SK-N-SH (cell line): ENCODE measurements at regions not wholly inside any gene's neighbourhood (a gene's known extent, or its start where the extent isn't known, plus 50 kb on each side); places are given as distances from the start of the nearest gene placed in this dataset.

ENCODE experiments used
- CTCF ChIA-PET: fragments of 300-600, 350-600 bp; formaldehyde crosslinking; extraction: SDS; loops from one replicate; lab custom pipeline; 2021; lab: Yijun Ruan, JAX
- POLR2A ChIA-PET: fragments of 350-600 bp; sonication (Branson Sonifier 250); formaldehyde crosslinking; extraction: SDS; loops from one replicate; lab custom pipeline; 2020; ENCODE audit warnings: antibody characterized with exemption, inconsistent platforms; lab: Yijun Ruan, JAX
- DNase-seq: peaks from one replicate; pipeline ENCODE4 v3.0.0; 2012
- H2AFZ ChIP-seq: fragments of 200-600 bp; sonication (generic); 2 replicates; pipeline ENCODE4 v1.8.1; 2016; ENCODE audit warnings: antibody characterized with exemption, mild to moderate bottlenecking, low read depth
- H3F3A ChIP-seq: fragments of 200-600 bp; sonication (generic); replicated peaks from 2 replicates; pipeline ENCODE3; 2016; ENCODE audit warnings: antibody characterized with exemption, mild to moderate bottlenecking; ENCODE audit not compliant: insufficient read depth
- H3K27ac ChIP-seq, 2 experiments: fragments of 200-500 bp in 1 of 2; fragments of 200-600 bp in 1 of 2; sonication (Bioruptor generic) in 1 of 2; sonication (generic), shearing (Covaris generic) in 1 of 2; 2 replicates each; pipeline versions ENCODE4 v1.5.1 to v1.6.1; 2014 to 2016; ENCODE audit warnings: low read depth in 2 of 2, inconsistent platforms in 1 of 2, low read length in 1 of 2, mild to moderate bottlenecking in 1 of 2, mixed read lengths in 1 of 2
- H3K27me3 ChIP-seq: fragments of 200-600 bp; sonication (generic), shearing (Covaris generic); 2 replicates; pipeline ENCODE4 v1.6.1; 2016; ENCODE audit warnings: mixed run types; ENCODE audit not compliant: insufficient read depth
- H3K36me3 ChIP-seq, 2 experiments: fragments of 200-500 bp in 1 of 2; fragments of 200-600 bp in 1 of 2; sonication (Bioruptor generic) in 1 of 2; sonication (generic) in 1 of 2; replicated peaks in 1 of 2; 2 replicates each; pipeline versions ENCODE3 to v1.5.1; 2014 to 2016; ENCODE audit warnings: low read length in 1 of 2, mild to moderate bottlenecking in 1 of 2; ENCODE audit not compliant: insufficient read depth in 2 of 2, control insufficient read depth in 1 of 2
- H3K4me1 ChIP-seq, 2 experiments: fragments of 200-500 bp in 1 of 2; fragments of 200-600 bp in 1 of 2; sonication (Bioruptor generic) in 1 of 2; sonication (generic), shearing (Covaris generic) in 1 of 2; 2 replicates each; pipeline versions ENCODE4 v1.5.1 to v1.6.1; 2014 to 2016; ENCODE audit warnings: low read depth in 1 of 2, low read length in 1 of 2, mixed run types in 1 of 2; ENCODE audit not compliant: insufficient read depth in 2 of 2, control insufficient read depth in 1 of 2
- H3K4me2 ChIP-seq: fragments of 200-600 bp; sonication (generic), shearing (Covaris generic); 2 replicates; pipeline ENCODE4 v1.6.1; 2017; ENCODE audit warnings: mixed run types
- H3K4me3 ChIP-seq, 2 experiments: fragments of 200-500 bp in 1 of 2; fragments of 200-600 bp in 1 of 2; sonication (Bioruptor generic) in 1 of 2; sonication (generic), shearing (Covaris generic) in 1 of 2; 2 replicates each; pipeline versions ENCODE4 v1.5.1 to v1.8.1; 2014 to 2016; ENCODE audit warnings: low read depth in 2 of 2, inconsistent platforms in 1 of 2, low read length in 1 of 2, mild to moderate bottlenecking in 1 of 2, mixed read lengths in 1 of 2, moderate library complexity in 1 of 2
- H3K79me2 ChIP-seq: fragments of 200-600 bp; sonication (generic); 2 replicates; pipeline ENCODE4 v1.8.1; 2017; ENCODE audit warnings: mild to moderate bottlenecking; ENCODE audit not compliant: insufficient read depth
- H3K9ac ChIP-seq: fragments of 200-600 bp; sonication (generic); 2 replicates; pipeline ENCODE4 v1.6.1; 2017; ENCODE audit warnings: mixed run types
- H3K9me2 ChIP-seq: fragments of 200-600 bp; sonication (generic); 2 replicates; pipeline ENCODE4 v1.6.1; 2017; ENCODE audit warnings: mixed run types
- H3K9me3 ChIP-seq: fragments of 200-600 bp; sonication (generic); 2 replicates; pipeline ENCODE4 v1.6.1; 2017; ENCODE audit warnings: mixed run types, mild to moderate bottlenecking, moderate library complexity
- H4K20me1 ChIP-seq: fragments of 200-600 bp; sonication (generic); 2 replicates; pipeline ENCODE4 v1.6.1; 2017; ENCODE audit warnings: mild to moderate bottlenecking, mixed run types; ENCODE audit not compliant: insufficient read depth
- CHD2 ChIP-seq: fragments of 150-350 bp; IDR thresholded peaks from 2 replicates; pipeline ENCODE4 v1.6.1; 2018; ENCODE audit warnings: low read length; ENCODE audit not compliant: partially characterized antibody
- ELF1 ChIP-seq: IDR thresholded peaks from 2 replicates; pipeline ENCODE4 v1.4.0; 2012
- EP300 ChIP-seq, 2 experiments: IDR thresholded peaks; 2 replicates each; pipeline versions ENCODE4 v1.4.0 to v1.6.1; 2012; ENCODE audit warnings: borderline replicate concordance in 1 of 2, low read depth in 1 of 2, low read length in 1 of 2
- EZH2phosphoT487 ChIP-seq: fragments of 200-600 bp; sonication (generic); IDR thresholded peaks from 2 replicates; pipeline ENCODE4 v1.6.1; 2017; ENCODE audit warnings: low read depth, mixed run types, mild to moderate bottlenecking, antibody characterized with exemption, moderate library complexity, borderline replicate concordance
- FOSL2 ChIP-seq: IDR thresholded peaks from 2 replicates; pipeline ENCODE4 v1.4.0; 2012; ENCODE audit warnings: low read depth, mild to moderate bottlenecking, moderate library complexity, borderline replicate concordance
- GABPA ChIP-seq: IDR thresholded peaks from 2 replicates; pipeline ENCODE4 v1.4.0; 2012; ENCODE audit warnings: low read depth, mild to moderate bottlenecking
- JUND ChIP-seq: IDR thresholded peaks from 2 replicates; pipeline ENCODE4 v1.4.0; 2012
- MXI1 ChIP-seq: IDR thresholded peaks from 2 replicates; pipeline ENCODE4 v1.6.1; 2012; ENCODE audit warnings: mild to moderate bottlenecking, low read depth, low read length, improper control_type of control experiment
- NRF1 ChIP-seq: IDR thresholded peaks from 2 replicates; pipeline ENCODE4 v1.6.1; 2012; ENCODE audit warnings: low read depth, mild to moderate bottlenecking, low read length
- RAD21 ChIP-seq: IDR thresholded peaks from 2 replicates; pipeline ENCODE4 v1.6.1; 2012; ENCODE audit warnings: mild to moderate bottlenecking, low read length
- RCOR1 ChIP-seq: fragments of 150-350 bp; IDR thresholded peaks from 2 replicates; pipeline ENCODE4 v1.6.1; 2017; ENCODE audit warnings: antibody characterized with exemption, low read length
- RFX5 ChIP-seq: IDR thresholded peaks from 2 replicates; pipeline ENCODE4 v1.6.1; 2012; ENCODE audit warnings: mild to moderate bottlenecking, improper control_type of control experiment, low read length
- SIN3A ChIP-seq: IDR thresholded peaks from 2 replicates; pipeline ENCODE4 v1.6.1; 2012; ENCODE audit warnings: low read depth, mild to moderate bottlenecking, low read length, moderate library complexity, borderline replicate concordance
- SMC3 ChIP-seq: IDR thresholded peaks from 2 replicates; pipeline ENCODE4 v1.6.1; 2012; ENCODE audit warnings: low read depth, low read length, improper control_type of control experiment
- TAF1 ChIP-seq: IDR thresholded peaks from 2 replicates; pipeline ENCODE4 v1.6.1; 2012; ENCODE audit warnings: low read depth, mild to moderate bottlenecking, low read length, moderate library complexity, borderline replicate concordance
- TCF12 ChIP-seq: IDR thresholded peaks from 2 replicates; pipeline ENCODE4 v1.4.0; 2012
- YY1 ChIP-seq: IDR thresholded peaks from 2 replicates; pipeline ENCODE4 v1.4.0; 2012; ENCODE audit warnings: low read depth, mild to moderate bottlenecking
- WGBS: methylation state at CpG from one replicate; pipeline ENCODE4 v1.1.6; 2017; ENCODE audit warnings: low lambda C conversion rate; 5-methylcytosine and 5-hydroxymethylcytosine counted together
- TF ChIP-seq, protein P1 (sequence below): IDR thresholded peaks from 2 replicates; pipeline ENCODE4 v1.4.0; 2012; ENCODE audit warnings: low read depth, borderline replicate concordance
- TF ChIP-seq, protein P2 (sequence below): fragments of 200-600 bp; sonication (generic); IDR thresholded peaks from 2 replicates; pipeline ENCODE4 v1.6.1; 2017; ENCODE audit warnings: antibody characterized with exemption, mild to moderate bottlenecking, moderate library complexity
- TF ChIP-seq, protein P3 (sequence below): IDR thresholded peaks from 2 replicates; pipeline ENCODE4 v1.4.0; 2012; ENCODE audit warnings: low read depth

DNA sequence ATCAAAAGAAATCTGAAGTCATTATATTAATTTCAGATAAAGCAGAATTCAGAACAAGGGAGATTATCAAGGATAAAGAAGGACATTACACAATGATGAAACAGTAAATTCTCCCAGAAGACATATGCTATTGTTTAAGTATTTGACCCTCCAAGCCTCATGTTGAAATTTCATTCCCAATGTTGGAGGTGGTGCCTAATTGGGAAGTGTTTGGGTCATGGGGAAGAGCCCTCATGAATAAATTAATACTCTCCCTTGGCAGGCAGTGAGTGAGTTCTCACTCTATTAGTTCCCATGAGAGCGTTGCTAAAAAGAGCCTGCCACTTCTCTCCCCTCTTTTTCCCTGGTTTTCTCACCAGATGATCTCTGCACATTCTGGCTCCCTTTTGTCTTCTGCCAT, 249.9 kb upstream of the GRIA3 start:
- Histone ChIP-seq H3K79me2 (no peaks in the 10 kb centered on the region), H2AFZ (no peak overlapping the region), H3K9ac (no peak overlapping the region), H3K27ac (no peak overlapping the region), H4K20me1 (no peaks in the 10 kb centered on the region), H3K36me3 (no peaks in the 10 kb centered on the region), H3K4me1 (no peaks in the 10 kb centered on the region), H3K9me3 (no peaks in the 10 kb centered on the region), H3K4me2 (no peak overlapping the region), H3K27me3 (no peaks in the 10 kb centered on the region), H3F3A (no peaks in the 10 kb centered on the region), H3K4me3 (no peak overlapping the region), H3K9me2 (no peaks in the 10 kb centered on the region)
- CTCF ChIA-PET, result no interaction called here
- POLR2A ChIA-PET, result no interaction called here
- DNase-seq, result no peak
- 33% methylated on average over 1 of the region's 1 CpG for WGBS
- TF ChIP-seq, protein P1, sequence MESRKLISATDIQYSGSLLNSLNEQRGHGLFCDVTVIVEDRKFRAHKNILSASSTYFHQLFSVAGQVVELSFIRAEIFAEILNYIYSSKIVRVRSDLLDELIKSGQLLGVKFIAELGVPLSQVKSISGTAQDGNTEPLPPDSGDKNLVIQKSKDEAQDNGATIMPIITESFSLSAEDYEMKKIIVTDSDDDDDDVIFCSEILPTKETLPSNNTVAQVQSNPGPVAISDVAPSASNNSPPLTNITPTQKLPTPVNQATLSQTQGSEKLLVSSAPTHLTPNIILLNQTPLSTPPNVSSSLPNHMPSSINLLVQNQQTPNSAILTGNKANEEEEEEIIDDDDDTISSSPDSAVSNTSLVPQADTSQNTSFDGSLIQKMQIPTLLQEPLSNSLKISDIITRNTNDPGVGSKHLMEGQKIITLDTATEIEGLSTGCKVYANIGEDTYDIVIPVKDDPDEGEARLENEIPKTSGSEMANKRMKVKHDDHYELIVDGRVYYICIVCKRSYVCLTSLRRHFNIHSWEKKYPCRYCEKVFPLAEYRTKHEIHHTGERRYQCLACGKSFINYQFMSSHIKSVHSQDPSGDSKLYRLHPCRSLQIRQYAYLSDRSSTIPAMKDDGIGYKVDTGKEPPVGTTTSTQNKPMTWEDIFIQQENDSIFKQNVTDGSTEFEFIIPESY, result no peak
- no peak for TF ChIP-seq EZH2phosphoT487
- no peak for TF ChIP-seq CHD2
- TF ChIP-seq RFX5, result no peak
- no peak for TF ChIP-seq EP300 (IDR thresholded peaks at IDR 0.05; ENCODE audit: borderline replicate concordance in 1 of 2, low read depth in 1 of 2, low read length in 1 of 2)
- TF ChIP-seq GABPA, result no peak
- TF ChIP-seq MXI1, result no peak
- no peak for TF ChIP-seq RCOR1
- TF ChIP-seq, protein P2, sequence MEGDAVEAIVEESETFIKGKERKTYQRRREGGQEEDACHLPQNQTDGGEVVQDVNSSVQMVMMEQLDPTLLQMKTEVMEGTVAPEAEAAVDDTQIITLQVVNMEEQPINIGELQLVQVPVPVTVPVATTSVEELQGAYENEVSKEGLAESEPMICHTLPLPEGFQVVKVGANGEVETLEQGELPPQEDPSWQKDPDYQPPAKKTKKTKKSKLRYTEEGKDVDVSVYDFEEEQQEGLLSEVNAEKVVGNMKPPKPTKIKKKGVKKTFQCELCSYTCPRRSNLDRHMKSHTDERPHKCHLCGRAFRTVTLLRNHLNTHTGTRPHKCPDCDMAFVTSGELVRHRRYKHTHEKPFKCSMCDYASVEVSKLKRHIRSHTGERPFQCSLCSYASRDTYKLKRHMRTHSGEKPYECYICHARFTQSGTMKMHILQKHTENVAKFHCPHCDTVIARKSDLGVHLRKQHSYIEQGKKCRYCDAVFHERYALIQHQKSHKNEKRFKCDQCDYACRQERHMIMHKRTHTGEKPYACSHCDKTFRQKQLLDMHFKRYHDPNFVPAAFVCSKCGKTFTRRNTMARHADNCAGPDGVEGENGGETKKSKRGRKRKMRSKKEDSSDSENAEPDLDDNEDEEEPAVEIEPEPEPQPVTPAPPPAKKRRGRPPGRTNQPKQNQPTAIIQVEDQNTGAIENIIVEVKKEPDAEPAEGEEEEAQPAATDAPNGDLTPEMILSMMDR, result no peak
- no peak for TF ChIP-seq YY1
- no peak for TF ChIP-seq SIN3A
- TF ChIP-seq ELF1, result no peak
- TF ChIP-seq JUND, result no peak
- TF ChIP-seq SMC3, result no peak
- no peak for TF ChIP-seq NRF1
- no peak for TF ChIP-seq RAD21
- TF ChIP-seq, protein P3, sequence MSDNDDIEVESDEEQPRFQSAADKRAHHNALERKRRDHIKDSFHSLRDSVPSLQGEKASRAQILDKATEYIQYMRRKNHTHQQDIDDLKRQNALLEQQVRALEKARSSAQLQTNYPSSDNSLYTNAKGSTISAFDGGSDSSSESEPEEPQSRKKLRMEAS, result no peak
- no peak for TF ChIP-seq TAF1
- no peak for TF ChIP-seq TCF12
- TF ChIP-seq FOSL2, result no peak
